ENCODE measurements at regions not wholly inside any gene's neighbourhood (a gene's known extent, or its start where the extent isn't known, plus 50 kb on each side); places are given as distances from the start of the nearest gene placed in this dataset.

DNA sequence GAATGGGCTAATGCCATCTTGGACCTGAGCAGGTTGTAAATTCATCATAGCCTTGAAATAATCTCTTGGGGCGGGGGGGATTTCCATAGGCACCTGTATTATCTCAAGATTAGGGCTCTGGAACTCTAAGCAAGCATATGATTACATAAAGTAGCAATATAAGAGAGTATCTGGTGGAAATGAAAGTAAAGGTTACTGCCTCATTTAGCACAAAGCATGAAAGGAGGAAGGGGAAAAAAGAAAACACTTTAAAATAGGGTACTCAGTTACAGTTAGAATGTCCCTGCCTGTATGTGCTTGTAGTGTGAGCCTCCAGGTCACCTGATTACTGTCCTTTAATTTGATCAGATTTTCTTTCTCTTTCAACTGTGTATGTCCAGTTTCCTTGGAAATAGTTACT, 1079.7 kb upstream of the CDH18 start:
- no peak overlapping the region for H3K4me3 ChIP-seq (ENCODE audit: low read depth, low read length)
- TF ChIP-seq, protein P1, sequence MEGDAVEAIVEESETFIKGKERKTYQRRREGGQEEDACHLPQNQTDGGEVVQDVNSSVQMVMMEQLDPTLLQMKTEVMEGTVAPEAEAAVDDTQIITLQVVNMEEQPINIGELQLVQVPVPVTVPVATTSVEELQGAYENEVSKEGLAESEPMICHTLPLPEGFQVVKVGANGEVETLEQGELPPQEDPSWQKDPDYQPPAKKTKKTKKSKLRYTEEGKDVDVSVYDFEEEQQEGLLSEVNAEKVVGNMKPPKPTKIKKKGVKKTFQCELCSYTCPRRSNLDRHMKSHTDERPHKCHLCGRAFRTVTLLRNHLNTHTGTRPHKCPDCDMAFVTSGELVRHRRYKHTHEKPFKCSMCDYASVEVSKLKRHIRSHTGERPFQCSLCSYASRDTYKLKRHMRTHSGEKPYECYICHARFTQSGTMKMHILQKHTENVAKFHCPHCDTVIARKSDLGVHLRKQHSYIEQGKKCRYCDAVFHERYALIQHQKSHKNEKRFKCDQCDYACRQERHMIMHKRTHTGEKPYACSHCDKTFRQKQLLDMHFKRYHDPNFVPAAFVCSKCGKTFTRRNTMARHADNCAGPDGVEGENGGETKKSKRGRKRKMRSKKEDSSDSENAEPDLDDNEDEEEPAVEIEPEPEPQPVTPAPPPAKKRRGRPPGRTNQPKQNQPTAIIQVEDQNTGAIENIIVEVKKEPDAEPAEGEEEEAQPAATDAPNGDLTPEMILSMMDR (IDR thresholded peaks at IDR 0.05; ENCODE audit: low read depth, low read length) = no peak

DNA sequence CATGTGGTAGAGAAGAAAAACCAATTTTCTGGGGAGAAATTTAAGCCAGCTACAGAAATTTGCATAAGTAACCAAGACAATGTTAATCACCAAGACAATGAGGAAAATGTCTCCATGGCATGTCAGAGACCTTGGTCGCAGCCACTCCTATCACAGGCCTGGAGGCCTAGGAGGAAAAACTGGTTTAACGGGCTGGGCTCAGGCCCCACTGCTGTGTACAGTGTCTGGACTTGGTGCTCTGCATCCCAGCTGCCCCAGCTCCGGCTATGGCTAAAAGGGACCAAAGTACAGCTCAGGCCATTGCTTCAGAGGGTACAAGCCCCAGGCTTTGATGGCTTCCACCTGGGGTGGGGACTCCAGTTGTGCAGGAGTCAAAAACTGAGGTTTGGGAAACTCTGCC, 1075.1 kb upstream of the CDH18 start:
- TF ChIP-seq, protein P1 (IDR thresholded peaks at IDR 0.05; ENCODE audit: low read depth, low read length) = no peak
- no peak overlapping the region for H3K4me3 ChIP-seq (ENCODE audit: low read depth, low read length)

DNA sequence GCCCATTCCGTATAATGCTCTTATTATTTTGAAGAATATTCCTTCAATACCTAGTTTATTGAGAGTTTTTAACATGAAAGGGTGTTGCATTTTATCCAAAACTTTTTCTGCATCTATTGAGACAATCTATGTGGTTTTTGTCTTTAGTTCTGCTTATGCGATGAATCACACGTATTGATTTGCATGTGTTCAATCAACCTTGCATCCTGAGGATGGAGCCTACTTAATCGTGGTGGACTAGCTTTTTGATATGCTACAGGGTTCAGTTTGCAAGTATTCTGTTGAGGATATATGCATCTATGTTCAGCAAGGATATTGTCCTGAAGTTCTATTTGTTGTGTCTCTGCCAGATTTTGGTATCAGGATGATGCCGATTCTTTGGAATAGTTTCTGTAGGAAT, 1070.3 kb upstream of the CDH18 start:
- TF ChIP-seq, protein P1 (IDR thresholded peaks at IDR 0.05; ENCODE audit: low read depth, low read length) = no peak
- no peak overlapping the region for H3K4me3 ChIP-seq (ENCODE audit: low read depth, low read length)

- H3K4me3 ChIP-seq (ENCODE audit: low read depth, low read length) = no peak overlapping the region
- TF ChIP-seq, protein P1 (IDR thresholded peaks at IDR 0.05; ENCODE audit: low read depth, low read length) = no peak
These were observed 1063.9 kb upstream of the CDH18 start for GRCh38 chr5:21051945-21052344.

DNA sequence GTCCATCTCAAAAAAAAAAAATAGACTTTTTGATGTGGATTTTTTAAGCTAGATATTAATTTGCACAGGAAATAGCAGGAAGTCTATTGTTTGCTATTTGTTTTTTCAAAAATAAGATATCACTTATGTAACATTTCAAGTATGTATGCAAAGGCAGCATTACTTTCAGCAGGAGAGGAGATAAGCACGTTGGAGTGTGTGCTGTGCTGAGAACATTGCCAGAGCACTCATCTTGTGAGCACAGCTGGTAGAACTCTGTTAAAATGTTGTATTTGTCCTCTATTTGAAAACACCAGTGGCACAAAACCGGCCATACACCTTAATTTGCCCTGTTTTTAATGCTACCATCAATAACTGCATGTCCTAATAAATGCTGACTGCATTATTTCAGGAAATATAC, 1061.9 kb upstream of the CDH18 start:
- H3K4me3 ChIP-seq (ENCODE audit: low read depth, low read length) = no peak overlapping the region
- TF ChIP-seq, protein P1 (IDR thresholded peaks at IDR 0.05; ENCODE audit: low read depth, low read length) = no peak

DNA sequence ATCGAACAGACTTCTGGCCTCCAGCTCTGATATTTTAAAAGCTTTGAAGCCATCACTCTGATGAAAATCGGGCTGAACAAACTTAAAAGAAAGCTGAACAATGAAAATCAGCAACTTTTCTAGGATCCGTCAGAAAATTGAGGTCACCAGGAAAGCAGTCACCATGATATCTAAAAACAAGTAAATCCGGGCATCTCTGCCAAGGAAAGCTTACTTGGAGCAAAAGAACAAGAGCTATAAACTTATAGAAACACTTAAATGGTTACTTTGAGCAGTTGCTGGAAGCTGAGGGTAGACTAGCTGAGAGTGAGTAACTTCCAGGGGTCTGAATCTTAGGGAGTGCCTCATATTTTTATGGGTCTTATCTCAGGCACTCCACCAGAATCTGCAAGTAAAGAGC, 1043.0 kb upstream of the CDH18 start:
- H3K4me3 ChIP-seq (ENCODE audit: low read depth, low read length) = no peak overlapping the region
- TF ChIP-seq, protein P1 (IDR thresholded peaks at IDR 0.05; ENCODE audit: low read depth, low read length) = no peak

- TF ChIP-seq, protein P1 (IDR thresholded peaks at IDR 0.05; ENCODE audit: low read depth, low read length) = no peak
- no peak overlapping the region for H3K4me3 ChIP-seq (ENCODE audit: low read depth, low read length)
These were observed 1037.0 kb upstream of the CDH18 start for GRCh38 chr5:21024966-21025365.

Measured in WI38 (cell line).